Loucy (cell line): ENCODE measurements at regions not wholly inside any gene's neighbourhood (a gene's known extent, or its start where the extent isn't known, plus 50 kb on each side); places are given as distances from the start of the nearest gene placed in this dataset.
"Not testable (repeated sequence)": the region's sequence is repeated elsewhere in the genome, so short reads cannot be mapped to it uniquely, and the experiment has no call there.

Source experiments
- H2AFZ ChIP-seq: fragments of 200-600 bp; sonication (generic); 2 replicates; pipeline ENCODE4 v1.6.0; 2016; ENCODE audit warnings: antibody characterized with exemption, mild to moderate bottlenecking, low read length, moderate library complexity
- H3F3A ChIP-seq: fragments of 200-600 bp; 2 replicates; pipeline ENCODE4 v1.6.0; 2016; ENCODE audit warnings: antibody characterized with exemption, low read depth, mild to moderate bottlenecking
- H3K27me3 ChIP-seq: fragments of 200-600 bp; sonication (generic); 2 replicates; pipeline ENCODE4 v1.6.1; 2014; ENCODE audit warnings: low read length, mild to moderate bottlenecking; ENCODE audit not compliant: insufficient read depth, poor library complexity, severe bottlenecking
- H3K36me3 ChIP-seq: fragments of 200-600 bp; sonication (generic); 2 replicates; pipeline ENCODE4 v1.6.1; 2016; ENCODE audit warnings: low read length; ENCODE audit not compliant: insufficient read depth
- H3K4me1 ChIP-seq: fragments of 200-600 bp; sonication (generic); 2 replicates; pipeline ENCODE4 v1.5.1; 2014; ENCODE audit warnings: low read length, mild to moderate bottlenecking; ENCODE audit not compliant: insufficient read depth, poor library complexity, severe bottlenecking
- H3K4me2 ChIP-seq: fragments of 200-600 bp; sonication (generic); 2 replicates; pipeline ENCODE4 v1.6.0; 2014; ENCODE audit warnings: antibody characterized with exemption, low read length, low read depth, mild to moderate bottlenecking; ENCODE audit not compliant: poor library complexity, severe bottlenecking
- H3K4me3 ChIP-seq: fragments of 200-600 bp; sonication (generic); 2 replicates; pipeline ENCODE4 v1.5.1; 2014; ENCODE audit warnings: low read length, mild to moderate bottlenecking, mixed read lengths; ENCODE audit not compliant: poor library complexity, severe bottlenecking
- H3K79me2 ChIP-seq: fragments of 200-600 bp; sonication (generic); 2 replicates; pipeline ENCODE4 v1.6.1; 2014; ENCODE audit warnings: low read length; ENCODE audit not compliant: insufficient read depth
- H3K9ac ChIP-seq: fragments of 200-600 bp; sonication (generic); 2 replicates; pipeline ENCODE4 v1.6.0; 2014; ENCODE audit warnings: mild to moderate bottlenecking, low read depth, low read length, moderate library complexity; ENCODE audit not compliant: poor library complexity, severe bottlenecking
- H3K9me2 ChIP-seq: fragments of 200-600 bp; sonication (generic); replicated peaks from 2 replicates; pipeline ENCODE4 v1.6.1; 2016; ENCODE audit warnings: low read depth, low read length, mixed read lengths
- H3K9me3 ChIP-seq: fragments of 200-600 bp; sonication (generic); 2 replicates; pipeline ENCODE4 v1.6.1; 2014; ENCODE audit warnings: mild to moderate bottlenecking, antibody characterized with exemption, low read length, low read depth; ENCODE audit not compliant: insufficient read depth
- H4K20me1 ChIP-seq: fragments of 200-600 bp; sonication (generic); 2 replicates; pipeline ENCODE4 v1.6.0; 2014; ENCODE audit warnings: antibody characterized with exemption, low read length, mild to moderate bottlenecking; ENCODE audit not compliant: insufficient read depth, poor library complexity, severe bottlenecking

DNA sequence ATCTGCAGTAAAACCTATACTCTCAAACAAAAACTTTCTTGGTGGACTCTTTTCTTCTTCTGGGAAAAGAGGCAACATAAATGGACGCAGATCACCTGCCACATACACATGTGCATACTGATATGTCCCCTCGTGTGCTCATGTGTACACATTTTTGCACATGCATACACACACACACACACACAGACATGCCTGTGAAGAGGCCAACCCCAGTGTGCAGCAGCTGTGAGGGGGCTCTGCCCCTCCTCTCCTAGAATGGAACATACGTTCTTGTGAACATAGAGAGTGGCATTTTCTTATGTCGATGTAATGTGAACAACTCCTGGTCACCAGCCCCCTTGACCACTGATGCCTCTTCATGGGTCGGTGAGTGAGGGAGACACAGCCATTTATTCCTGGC lies 188.9 kb upstream of the PLGLB2 start:
- H4K20me1 ChIP-seq, H3K79me2 ChIP-seq, H2AFZ ChIP-seq, H3K4me3 ChIP-seq, H3K9me3 ChIP-seq, H3K9me2 ChIP-seq, H3K4me2 ChIP-seq, H3F3A ChIP-seq, H3K4me1 ChIP-seq, H3K9ac ChIP-seq, H3K36me3 ChIP-seq, H3K27me3 ChIP-seq: not testable (repeated sequence)

DNA sequence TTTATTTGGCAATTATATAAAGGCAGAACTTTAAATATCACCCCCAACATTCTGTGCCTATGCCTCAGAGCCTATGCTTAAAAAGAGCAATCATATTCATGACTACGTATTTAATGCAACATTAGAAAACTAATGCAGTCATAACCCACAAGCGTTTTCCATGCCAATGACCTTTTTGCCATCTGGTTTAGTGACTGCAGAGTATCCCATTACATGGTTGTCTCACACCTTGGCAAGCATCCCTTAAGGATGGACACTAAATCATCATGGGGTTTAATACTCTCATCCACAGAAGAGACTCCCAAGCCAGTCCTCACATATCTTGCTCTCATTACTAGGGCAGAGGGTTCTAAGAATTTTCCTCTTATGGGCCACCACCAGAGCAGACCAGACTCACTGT lies 188.2 kb upstream of the PLGLB2 start:
- not testable (repeated sequence) for H2AFZ ChIP-seq, H3K79me2 ChIP-seq, H3K9me3 ChIP-seq, H3F3A ChIP-seq, H3K27me3 ChIP-seq, H3K9ac ChIP-seq, H3K36me3 ChIP-seq, H3K9me2 ChIP-seq, H3K4me1 ChIP-seq, H4K20me1 ChIP-seq, H3K4me2 ChIP-seq, H3K4me3 ChIP-seq

DNA sequence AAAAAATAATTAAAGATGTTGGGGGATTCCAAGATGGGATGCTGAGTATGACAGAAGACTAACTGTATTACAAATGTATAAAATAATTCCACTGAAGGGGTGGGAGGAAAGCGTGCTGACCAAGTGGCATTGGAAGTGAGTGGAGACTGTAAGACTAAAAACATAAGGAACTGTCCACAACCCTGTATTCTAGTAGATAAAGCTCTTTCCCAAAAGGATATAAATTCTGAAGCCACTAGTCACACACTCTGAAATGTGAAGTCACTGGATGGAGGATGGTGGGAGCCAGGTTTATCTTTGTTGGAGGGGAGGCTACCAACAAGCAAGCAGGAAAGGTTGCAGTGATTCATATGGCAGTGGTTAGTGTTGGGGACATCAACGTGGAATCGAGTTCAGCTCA lies 182.8 kb upstream of the PLGLB2 start:
- not testable (repeated sequence) for H3K4me3 ChIP-seq, H2AFZ ChIP-seq, H3K4me1 ChIP-seq, H3K9me2 ChIP-seq, H3K36me3 ChIP-seq, H4K20me1 ChIP-seq, H3K79me2 ChIP-seq, H3K27me3 ChIP-seq, H3K9ac ChIP-seq, H3K4me2 ChIP-seq, H3F3A ChIP-seq, H3K9me3 ChIP-seq

DNA sequence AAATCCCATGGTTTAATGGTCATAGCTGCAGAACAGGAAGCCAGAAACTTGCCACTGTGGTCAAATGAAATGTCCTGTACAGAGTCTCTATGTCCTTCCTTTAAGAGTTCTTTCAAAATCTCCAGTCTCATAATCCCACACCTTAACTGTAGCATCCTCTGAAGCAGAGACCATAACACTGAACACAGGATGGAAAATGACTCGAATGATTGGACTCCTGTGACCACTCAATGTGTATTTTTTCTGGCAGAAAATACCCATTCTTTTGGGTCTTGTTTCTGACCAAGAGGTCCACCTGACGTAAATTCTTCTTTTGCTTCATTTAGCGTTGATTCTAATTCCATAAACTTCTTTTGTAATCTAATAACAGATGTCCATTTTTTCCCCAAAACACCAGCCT lies 181.4 kb upstream of the PLGLB2 start:
- H3K79me2 ChIP-seq, H3K4me1 ChIP-seq, H4K20me1 ChIP-seq, H3K9me3 ChIP-seq, H3K9ac ChIP-seq, H3F3A ChIP-seq, H3K4me2 ChIP-seq, H3K9me2 ChIP-seq, H3K36me3 ChIP-seq, H3K4me3 ChIP-seq, H2AFZ ChIP-seq, H3K27me3 ChIP-seq: not testable (repeated sequence)

DNA sequence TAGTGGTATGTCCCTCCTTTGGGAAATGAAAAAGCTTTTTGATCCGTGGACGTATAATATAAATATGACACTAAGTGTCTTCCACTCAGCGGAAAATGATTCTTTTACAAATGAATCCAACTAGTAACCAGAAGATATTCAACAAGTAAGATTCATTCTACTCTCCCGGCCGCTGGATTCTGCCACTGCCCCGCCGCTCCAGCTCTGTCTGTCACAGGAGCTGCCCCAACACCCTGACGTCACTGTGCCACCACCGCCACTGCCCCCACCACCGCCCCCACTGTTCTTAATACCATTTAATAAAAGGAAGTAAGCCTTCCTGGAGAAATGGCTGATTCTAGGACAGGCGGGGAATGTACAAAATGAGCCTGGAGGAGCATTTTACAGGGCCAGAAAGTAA lies 180.8 kb upstream of the PLGLB2 start:
- H3K27me3 ChIP-seq, H3K9ac ChIP-seq, H3F3A ChIP-seq, H4K20me1 ChIP-seq, H3K9me3 ChIP-seq, H2AFZ ChIP-seq, H3K79me2 ChIP-seq, H3K4me3 ChIP-seq, H3K9me2 ChIP-seq, H3K4me1 ChIP-seq, H3K36me3 ChIP-seq, H3K4me2 ChIP-seq: not testable (repeated sequence)

DNA sequence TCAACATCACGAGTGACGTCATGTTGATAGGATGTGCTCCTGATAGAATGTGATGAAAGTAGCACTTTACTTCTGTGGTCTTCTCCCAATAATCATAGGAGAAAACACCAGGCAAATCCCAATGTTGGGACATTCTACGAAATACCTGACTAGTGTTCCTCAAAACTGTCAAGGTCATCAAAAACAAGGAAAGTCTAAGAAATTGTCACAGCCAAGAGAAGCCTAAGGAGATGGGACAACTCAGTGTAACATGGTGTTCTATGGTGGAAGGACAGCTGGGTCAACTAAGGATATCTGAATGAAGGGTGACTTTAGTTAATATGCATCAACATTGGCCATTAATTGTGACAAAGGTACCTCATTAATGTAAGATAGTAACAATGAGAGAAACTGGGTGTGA lies 180.0 kb upstream of the PLGLB2 start:
- H3K4me2 ChIP-seq, H3K4me3 ChIP-seq, H3K9ac ChIP-seq, H3K9me3 ChIP-seq, H4K20me1 ChIP-seq, H3K4me1 ChIP-seq, H3F3A ChIP-seq, H3K36me3 ChIP-seq, H2AFZ ChIP-seq, H3K9me2 ChIP-seq, H3K27me3 ChIP-seq, H3K79me2 ChIP-seq: not testable (repeated sequence)

DNA sequence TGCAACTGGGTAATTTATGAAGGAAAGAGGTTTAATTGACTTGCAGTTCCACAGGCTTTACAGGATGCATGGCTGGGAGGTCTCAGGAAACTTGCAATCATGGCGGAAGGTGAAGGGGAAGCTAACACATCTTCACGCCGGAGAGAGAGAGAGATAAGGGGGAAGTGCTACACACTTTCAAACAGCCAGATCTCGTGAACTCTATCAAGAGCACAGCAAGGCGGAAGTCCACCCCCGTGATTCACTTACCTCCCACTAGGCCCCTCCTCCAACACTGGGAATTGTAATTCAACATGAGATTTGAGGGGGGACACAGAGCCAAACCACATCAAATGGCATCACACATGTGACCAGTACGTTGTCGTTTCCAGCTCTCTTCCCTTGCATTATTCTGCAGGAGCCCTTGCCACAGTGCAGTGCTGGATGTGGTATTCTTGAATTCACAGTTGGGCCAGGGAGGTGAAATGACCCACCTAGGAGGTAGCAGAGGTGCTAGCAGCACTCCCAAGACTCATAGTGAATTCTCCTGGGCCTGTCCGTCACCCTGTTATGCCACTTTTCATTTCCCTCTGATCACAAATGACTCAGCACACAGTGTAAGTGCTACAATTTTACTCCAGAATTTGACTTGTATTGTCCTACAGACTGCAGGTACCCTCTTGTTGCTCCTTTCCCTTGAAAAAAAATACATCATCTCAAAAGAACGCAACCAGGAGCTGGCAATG lies 179.2 kb upstream of the PLGLB2 start:
- H3K36me3 ChIP-seq, H4K20me1 ChIP-seq, H3F3A ChIP-seq, H3K9me2 ChIP-seq, H3K9ac ChIP-seq, H3K27me3 ChIP-seq, H3K79me2 ChIP-seq, H3K4me3 ChIP-seq, H3K9me3 ChIP-seq, H3K4me1 ChIP-seq, H2AFZ ChIP-seq, H3K4me2 ChIP-seq: not testable (repeated sequence)
